GM23338 (cell line): ENCODE measurements at regions not wholly inside any gene's neighbourhood (a gene's known extent, or its start where the extent isn't known, plus 50 kb on each side); places are given as distances from the start of the nearest gene placed in this dataset.

Experiments used
- ATAC-seq: fragments of 200-7000 bp; cut with Tn5 transposase; 3 replicates; pipeline ENCODE4 v1.9.1; 2020
- DNase-seq: peaks from one replicate; pipeline ENCODE4 v3.0.0-alpha.2; 2015; ENCODE audit warnings: low spot score
- H2AFZ ChIP-seq: fragments of 200-600 bp; sonication (generic); 2 replicates; pipeline ENCODE4 v1.8.0; 2016; ENCODE audit warnings: antibody characterized with exemption, mild to moderate bottlenecking, moderate library complexity
- H3F3A ChIP-seq: fragments of 200-600 bp; sonication (generic); replicated peaks from 2 replicates; pipeline ENCODE4 v1.8.0; 2017; ENCODE audit warnings: antibody characterized with exemption, mixed run types, low read depth
- H3K27ac ChIP-seq: fragments of 200-600 bp; sonication (generic); 2 replicates; pipeline ENCODE4 v1.6.1; 2016; ENCODE audit warnings: low read depth
- H3K27me3 ChIP-seq: fragments of 200-600 bp; sonication (generic); 2 replicates; pipeline ENCODE4 v1.8.0; 2016; ENCODE audit warnings: mild to moderate bottlenecking, mixed run types, moderate library complexity; ENCODE audit not compliant: insufficient read depth
- H3K36me3 ChIP-seq: fragments of 200-600 bp; sonication (generic); 2 replicates; pipeline ENCODE4 v1.8.0; 2016; ENCODE audit warnings: mild to moderate bottlenecking; ENCODE audit not compliant: insufficient read depth
- H3K4me1 ChIP-seq: fragments of 200-600 bp; sonication (generic); 2 replicates; pipeline ENCODE4 v1.8.0; 2016; ENCODE audit warnings: mild to moderate bottlenecking, moderate library complexity; ENCODE audit not compliant: insufficient read depth
- H3K4me2 ChIP-seq: fragments of 200-600 bp; sonication (generic); 2 replicates; pipeline ENCODE4 v1.7.1; 2017; ENCODE audit warnings: mixed run types
- H3K4me3 ChIP-seq: fragments of 200-600 bp; sonication (generic); 2 replicates; pipeline ENCODE4 v1.6.1; 2016; ENCODE audit warnings: mixed run types
- H3K79me2 ChIP-seq: fragments of 200-600 bp; sonication (generic); replicated peaks from 2 replicates; pipeline ENCODE4 v1.8.0; 2017; ENCODE audit warnings: mild to moderate bottlenecking; ENCODE audit not compliant: insufficient read depth
- H3K9me2 ChIP-seq: fragments of 200-600 bp; sonication (generic); 2 replicates; pipeline ENCODE4 v1.8.0; 2017; ENCODE audit not compliant: insufficient read depth
- H4K20me1 ChIP-seq: fragments of 200-600 bp; sonication (generic); replicated peaks from 2 replicates; pipeline ENCODE4 v1.8.0; 2017; ENCODE audit warnings: mild to moderate bottlenecking; ENCODE audit not compliant: insufficient read depth
- H3K27ac Mint-ChIP-seq: 2 replicates; pipeline ENCODE4 v1.8.0; 2020; ENCODE audit warnings: inconsistent platforms, mild to moderate bottlenecking, moderate library complexity, mixed read lengths
- H3K27me3 Mint-ChIP-seq: 3 replicates; pipeline ENCODE4 v1.8.0; 2022; ENCODE audit warnings: low read depth, mild to moderate bottlenecking, moderate library complexity, mixed read lengths, inconsistent platforms; ENCODE audit not compliant: insufficient read depth, poor library complexity
- H3K36me3 Mint-ChIP-seq: 3 replicates; pipeline ENCODE4 v1.8.0; 2021; ENCODE audit warnings: low read depth, mild to moderate bottlenecking, inconsistent platforms, moderate library complexity, mixed read lengths
- H3K4me1 Mint-ChIP-seq: 3 replicates; pipeline ENCODE4 v1.8.0; 2020; ENCODE audit warnings: mild to moderate bottlenecking, inconsistent platforms, mixed read lengths
- H3K4me3 Mint-ChIP-seq: 3 replicates; pipeline ENCODE4 v1.8.0; 2021; ENCODE audit warnings: moderate library complexity, mild to moderate bottlenecking, inconsistent platforms, mixed read lengths
- H3K9me3 Mint-ChIP-seq: 3 replicates; pipeline ENCODE4 v1.8.0; 2020; ENCODE audit warnings: moderate library complexity, mild to moderate bottlenecking, inconsistent platforms, mixed read lengths
- CREB1 ChIP-seq: fragments of 250-450 bp; sonication (Bioruptor Pico); IDR thresholded peaks from 2 replicates; pipeline ENCODE4 v1.5.0; 2020; ENCODE audit warnings: low read depth, mild to moderate bottlenecking, moderate library complexity
- CTCF ChIP-seq, 2 experiments: fragments of 200-600 bp in 1 of 2; sonication (generic) in 1 of 2; conservative IDR thresholded peaks; 2 replicates each; pipeline versions ENCODE4 v1.5.1 to v1.6.1; 2016 to 2017; ENCODE audit warnings: antibody characterized with exemption in 2 of 2, low read depth in 2 of 2, mild to moderate bottlenecking in 2 of 2, moderate library complexity in 1 of 2
- ETS1 ChIP-seq: IDR thresholded peaks from 2 replicates; pipeline ENCODE4 v1.6.1; 2016; ENCODE audit warnings: antibody characterized with exemption
- EZH2 ChIP-seq: fragments of 200-600 bp; sonication (generic); IDR thresholded peaks from one replicate; pipeline ENCODE4 v1.8.0; 2017; ENCODE audit warnings: antibody characterized with exemption, mild to moderate bottlenecking, low read depth; ENCODE audit not compliant: unreplicated experiment
- JUNB ChIP-seq: IDR thresholded peaks from one replicate; pipeline ENCODE4 v1.6.1; 2016; ENCODE audit warnings: antibody characterized with exemption; ENCODE audit not compliant: unreplicated experiment
- STAT1 ChIP-seq: IDR thresholded peaks from one replicate; pipeline ENCODE4 v1.6.1; 2016; ENCODE audit warnings: antibody characterized with exemption; ENCODE audit not compliant: unreplicated experiment
- ZNF462 ChIP-seq: fragments of 250-450 bp; sonication (Bioruptor Pico); IDR thresholded peaks from 2 replicates; pipeline ENCODE4 v1.5.0; 2020; ENCODE audit warnings: mild to moderate bottlenecking, moderate library complexity

GRCh38 chr13:67951431-67951830, 721.3 kb upstream of the PCDH9 start:
- Histone ChIP-seq H3K4me3 (no peak overlapping the region), H3K4me2 (no peak overlapping the region), H4K20me1 (no peaks in the 10 kb centered on the region), H3K27ac (no peak overlapping the region), H3K9me2 (0 out of 2 replicates have a peak, but pooled peaks cover 2% of the 10 kb centered on the region), H3F3A (no peaks in the 10 kb centered on the region), H3K27me3 (no peaks in the 10 kb centered on the region), H3K79me2 (no peaks in the 10 kb centered on the region), H3K4me1 (no peaks in the 10 kb centered on the region), H3K36me3 (no peaks in the 10 kb centered on the region), H2AFZ (no peak overlapping the region)
- Mint-ChIP-seq H3K27ac (no peak overlapping the region), H3K4me1 (no peaks in the 10 kb centered on the region), H3K36me3 (no peaks in the 10 kb centered on the region), H3K27me3 (no peaks in the 10 kb centered on the region), H3K4me3 (no peak overlapping the region), H3K9me3 (no peaks in the 10 kb centered on the region)
- TF ChIP-seq STAT1 (no peak), ZNF462 (no peak), ETS1 (no peak), CTCF (conservative IDR thresholded peaks at IDR 0.05; ENCODE audit: low read depth in 2 of 2) (no peak), EZH2 (no peak), CREB1 (CRISPR knock-in tag) (no peak), JUNB (no peak)
- ATAC-seq: no peak
- DNase-seq: no peak
